ENCODE measurements at regions not wholly inside any gene's neighbourhood (a gene's known extent, or its start where the extent isn't known, plus 50 kb on each side); places are given as distances from the start of the nearest gene placed in this dataset.

GRCh38 chr21:43295066-43295958 is 126.5 kb downstream of the CRYAA start:
- no peaks in the 10 kb centered on the region for H3K79me2 ChIP-seq (ENCODE audit: insufficient read depth, low read length)
- no peak overlapping the region for H3K4me2 ChIP-seq (ENCODE audit: insufficient read depth, low read length)
- no peaks in the 10 kb centered on the region for H3K4me1 ChIP-seq (ENCODE audit: insufficient read depth, low read length)
- H3K27ac ChIP-seq (ENCODE audit: low read depth, low read length), result no peak overlapping the region
- no peak for TF ChIP-seq CTCF (IDR thresholded peaks at IDR 0.05; ENCODE audit: extremely low read depth, low read depth, low read length)
- no peaks in the 10 kb centered on the region for H4K20me1 ChIP-seq (ENCODE audit: insufficient read depth, low read length)
- H3K27me3 ChIP-seq (ENCODE audit: insufficient read depth, low read length), result no peaks in the 10 kb centered on the region
- no peaks in the 10 kb centered on the region for H3K9me3 ChIP-seq (ENCODE audit: low read depth, low read length)
- H2AFZ ChIP-seq (ENCODE audit: low read length), result no peak overlapping the region
- no peak overlapping the region for H3K4me3 ChIP-seq (ENCODE audit: insufficient read depth, low read length)
- no peaks in the 10 kb centered on the region for H3K36me3 ChIP-seq (ENCODE audit: insufficient read depth, low read length)
- DNase-seq (ENCODE audit: insufficient read length, low spot score, missing footprints), result no peak

- no peak for DNase-seq (ENCODE audit: insufficient read length, low spot score, missing footprints)
- H2AFZ ChIP-seq (ENCODE audit: low read length), result no peak overlapping the region
- H3K27me3 ChIP-seq (ENCODE audit: insufficient read depth, low read length), result no peaks in the 10 kb centered on the region
- no peaks in the 10 kb centered on the region for H3K79me2 ChIP-seq (ENCODE audit: insufficient read depth, low read length)
- H3K36me3 ChIP-seq (ENCODE audit: insufficient read depth, low read length), result no peaks in the 10 kb centered on the region
- TF ChIP-seq CTCF (IDR thresholded peaks at IDR 0.05; ENCODE audit: extremely low read depth, low read depth, low read length), result no peak
- H3K4me1 ChIP-seq (ENCODE audit: insufficient read depth, low read length), result no peaks in the 10 kb centered on the region
- no peak overlapping the region for H3K27ac ChIP-seq (ENCODE audit: low read depth, low read length)
- no peaks in the 10 kb centered on the region for H3K9me3 ChIP-seq (ENCODE audit: low read depth, low read length)
- H3K4me3 ChIP-seq (ENCODE audit: insufficient read depth, low read length), result no peak overlapping the region
- no peaks in the 10 kb centered on the region for H4K20me1 ChIP-seq (ENCODE audit: insufficient read depth, low read length)
- H3K4me2 ChIP-seq (ENCODE audit: insufficient read depth, low read length), result no peak overlapping the region
Observed at GRCh38 chr21:43294194-43294902, 125.5 kb downstream of the CRYAA start.

- H3K4me2 ChIP-seq (ENCODE audit: insufficient read depth, low read length), result no peak overlapping the region
- no peaks in the 10 kb centered on the region for H3K9me3 ChIP-seq (ENCODE audit: low read depth, low read length)
- H3K36me3 ChIP-seq (ENCODE audit: insufficient read depth, low read length), result no peaks in the 10 kb centered on the region
- no peak for DNase-seq (ENCODE audit: insufficient read length, low spot score, missing footprints)
- TF ChIP-seq CTCF (IDR thresholded peaks at IDR 0.05; ENCODE audit: extremely low read depth, low read depth, low read length), result no peak
- H3K27ac ChIP-seq (ENCODE audit: low read depth, low read length), result no peak overlapping the region
- H3K4me1 ChIP-seq (ENCODE audit: insufficient read depth, low read length), result no peaks in the 10 kb centered on the region
- H3K79me2 ChIP-seq (ENCODE audit: insufficient read depth, low read length), result no peaks in the 10 kb centered on the region
- no peak overlapping the region for H3K4me3 ChIP-seq (ENCODE audit: insufficient read depth, low read length)
- no peaks in the 10 kb centered on the region for H3K27me3 ChIP-seq (ENCODE audit: insufficient read depth, low read length)
- no peak overlapping the region for H2AFZ ChIP-seq (ENCODE audit: low read length)
- H4K20me1 ChIP-seq (ENCODE audit: insufficient read depth, low read length), result no peaks in the 10 kb centered on the region
Observed at GRCh38 chr21:43292866-43293142, 124.0 kb downstream of the CRYAA start.

Measured in osteoblast (primary cell).